ENCODE measurements at regions not wholly inside any gene's neighbourhood (a gene's known extent, or its start where the extent isn't known, plus 50 kb on each side); places are given as distances from the start of the nearest gene placed in this dataset.

DNA sequence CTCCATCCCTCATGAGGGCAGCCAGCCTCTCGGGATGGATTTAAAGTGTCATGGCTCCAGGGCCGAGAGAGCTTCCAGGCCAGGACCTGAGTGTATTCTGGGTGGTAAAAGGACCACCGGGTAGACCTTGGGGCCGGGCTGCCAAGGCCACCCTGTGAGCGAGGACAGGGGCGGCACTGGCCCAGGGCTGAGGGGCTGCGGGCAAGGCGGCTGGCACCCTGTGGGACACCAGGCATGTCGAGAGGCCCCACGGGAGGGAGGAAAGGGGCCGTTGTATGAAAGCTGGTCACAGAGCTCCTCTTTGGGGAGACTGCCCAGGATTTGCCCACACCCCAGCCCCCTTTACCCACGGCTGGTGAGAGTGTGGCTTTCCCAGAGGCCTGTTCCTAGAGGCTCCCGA, 92.3 kb upstream of the RTL6 start:
- no peak for DNase-seq

DNA sequence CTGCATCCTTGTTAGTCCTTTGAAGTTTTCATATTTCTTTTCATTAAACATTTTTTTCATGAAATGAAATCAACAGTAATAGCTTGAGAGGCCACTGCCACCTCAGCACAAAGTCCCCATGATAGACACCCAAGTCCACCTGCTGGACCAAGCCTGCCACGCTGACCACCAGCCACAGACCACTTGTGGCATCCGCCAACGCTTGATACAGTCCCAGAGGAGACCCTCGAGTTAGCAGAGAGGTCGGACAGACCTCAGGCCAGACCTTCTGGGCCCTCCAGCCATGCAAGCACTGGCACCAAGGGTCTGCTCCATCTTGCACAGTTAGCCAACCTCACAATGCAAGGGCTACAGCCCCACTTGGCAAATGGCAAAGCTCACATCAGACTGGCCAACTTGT, 91.8 kb upstream of the RTL6 start:
- DNase-seq, result no peak

GRCh38 chr22:44588348-44588747, 90.3 kb upstream of the RTL6 start:
- no peak for DNase-seq

DNA sequence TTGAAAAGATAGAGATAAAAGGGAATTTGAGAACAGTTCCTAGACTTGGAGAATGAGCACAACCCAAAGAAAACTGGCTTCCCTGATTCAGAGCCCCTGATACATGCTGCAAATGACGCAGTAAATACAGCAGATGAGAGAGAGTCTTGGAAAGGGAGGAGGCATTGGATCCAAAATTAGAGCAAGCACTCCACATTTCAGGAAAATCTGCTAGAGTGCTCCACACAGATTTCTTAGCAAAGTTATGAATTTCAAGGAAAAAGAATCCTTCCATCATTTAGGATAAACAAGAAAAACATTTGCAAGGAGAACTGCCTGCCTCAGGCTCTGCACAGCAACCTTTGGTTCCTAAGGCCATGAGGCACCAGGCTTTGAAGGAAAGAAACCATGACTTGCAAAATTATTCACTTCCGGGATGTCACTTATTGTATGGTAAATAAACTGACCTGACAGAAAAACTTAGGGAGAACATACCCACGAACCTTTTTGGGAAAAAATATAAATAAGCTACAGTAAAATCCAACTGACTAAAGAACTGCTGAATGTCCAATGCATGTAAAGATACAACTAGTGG, 89.8 kb upstream of the RTL6 start:
- no peak for DNase-seq

- DNase-seq, result no peak
These were observed 89.1 kb upstream of the RTL6 start for GRCh38 chr22:44586999-44587736.

DNA sequence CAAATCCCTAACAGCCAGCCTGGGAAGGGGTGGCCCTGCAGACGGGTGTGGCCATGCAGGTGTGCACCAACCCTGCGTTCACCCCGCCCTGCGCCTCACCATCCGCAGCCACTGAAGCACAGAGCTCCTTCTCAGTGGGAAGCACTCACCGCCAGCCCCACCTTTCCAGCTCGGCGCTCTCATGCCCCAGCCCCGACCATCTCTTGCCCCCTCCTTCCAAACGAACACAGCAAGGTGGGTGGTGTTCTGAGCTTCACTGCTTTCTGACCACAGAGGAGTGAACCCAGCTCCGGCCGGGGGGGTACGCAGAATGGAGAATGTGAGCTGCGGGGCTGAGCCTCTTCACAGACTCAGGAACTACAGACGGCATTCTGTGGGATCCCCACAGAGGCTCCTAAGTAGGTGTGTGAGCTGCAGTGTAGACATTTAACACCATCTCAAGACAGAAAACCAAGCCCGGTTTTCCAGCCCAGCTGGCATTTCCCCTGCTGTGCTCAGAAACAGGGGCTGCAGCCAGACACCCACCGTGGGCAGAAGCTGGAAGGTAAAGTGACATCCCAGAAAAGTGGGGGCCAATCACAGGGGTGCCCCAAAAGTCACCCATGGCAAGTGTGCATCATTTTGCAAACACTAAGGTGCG, 88.4 kb upstream of the RTL6 start:
- no peak for DNase-seq

DNA sequence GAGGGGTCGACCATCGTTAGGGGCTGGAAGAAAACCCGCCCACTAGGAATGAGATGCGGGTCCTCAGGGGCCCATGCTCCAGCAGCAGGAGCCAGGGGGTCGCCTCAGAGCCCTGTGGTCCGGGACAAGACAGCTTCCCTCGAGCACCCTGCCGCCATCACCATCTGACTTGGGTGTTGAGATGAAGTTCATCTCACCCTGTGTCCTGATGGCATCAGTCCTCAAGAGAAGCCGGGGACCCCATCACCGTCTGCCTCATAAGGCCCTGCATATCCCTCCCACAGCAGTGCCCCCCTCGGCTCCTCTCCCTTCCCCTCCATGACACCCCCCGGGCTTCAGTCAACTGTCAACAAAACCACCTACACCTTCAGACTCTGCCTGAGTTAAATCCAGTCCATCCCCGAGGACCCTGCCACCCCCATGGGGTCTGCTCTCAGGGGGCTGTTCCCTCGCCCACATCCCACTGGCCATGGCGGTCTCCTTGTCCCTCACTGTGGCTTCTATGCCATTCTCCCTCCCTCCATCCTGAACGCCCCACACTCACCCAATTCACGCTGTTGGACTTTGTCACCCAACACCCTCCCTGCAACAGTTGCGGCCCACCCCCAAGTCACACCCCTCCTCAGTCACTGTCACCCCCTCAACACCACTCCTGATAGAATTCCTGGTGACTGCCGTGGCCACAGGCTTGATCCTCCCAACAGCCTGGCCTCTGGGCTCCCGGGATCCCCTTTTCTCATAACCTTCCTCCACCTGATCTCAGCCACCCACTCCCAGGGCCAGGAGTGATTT, 87.7 kb upstream of the RTL6 start:
- DNase-seq, result no peak

DNA sequence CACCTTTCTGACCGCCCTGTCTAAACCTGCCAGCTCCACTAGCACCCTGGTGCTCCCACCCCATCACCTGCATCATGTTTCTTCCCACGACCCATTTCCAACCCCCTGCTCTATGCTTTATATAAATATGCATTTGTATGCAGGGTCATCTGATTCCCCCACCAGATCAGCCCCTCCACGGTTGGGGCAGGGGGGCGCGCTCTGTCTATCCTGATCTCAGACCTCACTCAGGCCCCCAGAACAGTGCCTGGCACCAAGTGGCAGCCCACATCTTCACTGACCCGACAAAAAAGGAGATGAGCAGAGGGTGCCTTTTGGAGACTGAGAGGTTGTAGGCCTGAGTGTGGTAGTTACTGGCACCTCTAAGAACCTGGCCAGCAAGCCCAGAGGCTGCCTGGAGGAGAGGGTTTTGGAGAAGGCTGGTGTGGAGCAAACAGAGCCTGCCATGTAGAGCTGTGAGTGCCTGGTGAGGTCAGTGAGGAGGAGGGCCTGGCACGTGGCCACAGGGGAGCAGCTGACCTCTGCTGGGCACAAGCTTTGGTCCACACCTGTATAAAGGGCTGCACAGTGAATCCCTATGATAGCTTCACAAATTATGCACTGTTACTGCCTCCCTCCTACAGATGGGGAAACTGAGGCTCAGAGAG, 86.3 kb upstream of the RTL6 start:
- DNase-seq, result no peak

- no peak for DNase-seq
These were observed 85.8 kb upstream of the RTL6 start for GRCh38 chr22:44583854-44584253.

DNA sequence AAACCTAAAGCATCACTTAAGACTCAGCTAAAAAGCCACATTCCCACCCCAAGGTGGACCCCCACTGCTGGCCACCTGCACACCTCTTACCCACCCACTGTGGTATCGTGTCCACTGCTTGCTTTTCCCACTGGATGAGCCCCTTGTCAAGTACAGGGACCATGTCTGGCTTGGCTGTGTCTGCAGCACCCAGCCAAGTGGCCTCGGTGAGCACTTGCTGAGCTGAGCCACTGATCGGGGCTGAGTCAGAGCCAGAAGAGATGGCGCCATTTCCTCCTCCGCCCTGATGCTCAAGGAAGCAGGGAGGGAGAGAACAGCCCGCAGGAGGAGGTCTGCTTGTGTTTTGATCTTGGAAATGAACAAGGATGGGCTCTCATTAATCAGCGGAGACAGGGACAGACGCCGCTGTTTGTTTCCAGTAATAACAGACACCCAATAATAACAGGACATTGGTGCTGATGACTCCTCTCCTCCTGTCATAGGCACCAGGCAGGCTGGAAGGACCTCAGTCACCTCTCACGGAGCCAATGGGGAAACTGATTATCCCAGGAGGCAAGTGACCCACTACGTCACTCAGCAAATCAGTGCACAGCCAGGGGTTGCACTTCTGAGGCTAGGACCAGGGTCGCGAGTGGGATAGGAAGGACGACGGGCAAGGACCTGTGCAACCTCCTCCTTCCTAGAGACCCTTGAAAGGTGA, 85.2 kb upstream of the RTL6 start:
- no peak for DNase-seq

DNA sequence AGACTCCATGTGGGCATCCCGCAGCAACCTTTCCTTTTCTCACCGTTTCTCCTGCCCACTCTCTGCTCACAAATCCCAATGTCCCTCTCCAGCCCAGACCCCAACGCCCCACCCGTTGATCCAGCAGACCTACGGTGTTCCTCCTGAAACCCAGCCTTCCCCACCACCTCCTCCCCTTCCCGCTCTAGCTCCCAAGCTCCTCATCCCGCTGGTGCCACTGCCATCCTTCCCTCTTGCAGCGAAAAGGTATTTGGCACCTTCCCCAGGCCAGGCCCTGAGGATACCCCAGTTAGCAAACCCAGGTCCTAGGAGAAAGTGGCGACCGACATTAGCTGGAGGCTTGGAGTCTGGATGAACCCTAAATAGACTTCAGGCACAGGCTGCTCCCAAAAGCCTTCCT, 84.0 kb upstream of the RTL6 start:
- no peak for DNase-seq

GRCh38 chr22:44581096-44581435, 83.0 kb upstream of the RTL6 start:
- no peak for DNase-seq

- no peak for DNase-seq
These were observed 82.4 kb upstream of the RTL6 start for GRCh38 chr22:44580176-44581095.

GRCh38 chr22:44578516-44579230, 80.6 kb upstream of the RTL6 start:
- no peak for DNase-seq

GRCh38 chr22:44578110-44578457, 80.1 kb upstream of the RTL6 start:
- DNase-seq, result no peak

- DNase-seq, result no peak
These were observed 79.5 kb upstream of the RTL6 start for GRCh38 chr22:44577391-44578109.

GRCh38 chr22:44576311-44577260, 78.6 kb upstream of the RTL6 start:
- no peak for DNase-seq

- no peak for DNase-seq
These were observed 77.6 kb upstream of the RTL6 start for GRCh38 chr22:44575381-44576268.
